ENCODE measurements at regions not wholly inside any gene's neighbourhood (a gene's known extent, or its start where the extent isn't known, plus 50 kb on each side); places are given as distances from the start of the nearest gene placed in this dataset.

GRCh38 chr11:121762820-121763219, 310.1 kb upstream of the SORL1-AS1 start:
- TF ChIP-seq CTCF (IDR thresholded peaks at IDR 0.05; ENCODE audit: poor library complexity) (peak; percentile 4), EZH2phosphoT487 (IDR thresholded peaks at IDR 0.05; ENCODE audit: low read depth, severe bottlenecking, unreplicated experiment) (no peak)

All from hepatocyte (in vitro differentiated cells).